DND-41 (cell line): ENCODE measurements at regions not wholly inside any gene's neighbourhood (a gene's known extent, or its start where the extent isn't known, plus 50 kb on each side); places are given as distances from the start of the nearest gene placed in this dataset.

Experiments used
- ATAC-seq: fragments of 200-7000 bp; cut with Tn5 transposase; 3 replicates; pipeline ENCODE4 v1.9.1; 2021; ENCODE audit warnings: low read depth; ENCODE audit not compliant: insufficient read depth
- DNase-seq: peaks from one replicate; pipeline ENCODE4 v3.0.0-alpha.2; 2020
- H2AFZ ChIP-seq: 2 replicates; pipeline ENCODE4 v1.6.0; 2012; ENCODE audit warnings: low read depth, low read length
- H3K27ac ChIP-seq: 2 replicates; pipeline ENCODE4 v1.5.1; 2012; ENCODE audit warnings: low read length, inconsistent platforms
- H3K27me3 ChIP-seq: fragments of 200-600 bp; sonication (generic); 2 replicates; pipeline ENCODE4 v1.6.0; 2012; ENCODE audit warnings: low read length, mild to moderate bottlenecking, inconsistent platforms; ENCODE audit not compliant: insufficient read depth, poor library complexity
- H3K36me3 ChIP-seq: 2 replicates; pipeline ENCODE4 v1.5.1; 2012; ENCODE audit warnings: low read length, inconsistent platforms; ENCODE audit not compliant: insufficient read depth
- H3K4me1 ChIP-seq: 2 replicates; pipeline ENCODE4 v1.5.1; 2012; ENCODE audit warnings: mild to moderate bottlenecking, low read length; ENCODE audit not compliant: insufficient read depth
- H3K4me2 ChIP-seq: 2 replicates; pipeline ENCODE4 v1.6.0; 2012; ENCODE audit warnings: mild to moderate bottlenecking, moderate library complexity, low read length, inconsistent platforms; ENCODE audit not compliant: insufficient read depth
- H3K4me3 ChIP-seq, 2 experiments: fragments of 200-600 bp in 1 of 2; shearing (Covaris generic) in 1 of 2; 2 replicates each; pipeline ENCODE4 v1.5.1; 2012 to 2016; ENCODE audit warnings: inconsistent platforms in 2 of 2, low read length in 2 of 2, mild to moderate bottlenecking in 2 of 2, low read depth in 1 of 2, moderate library complexity in 1 of 2
- H3K79me2 ChIP-seq: 2 replicates; pipeline ENCODE4 v1.6.0; 2012; ENCODE audit warnings: low read length, inconsistent platforms; ENCODE audit not compliant: insufficient read depth
- H3K9ac ChIP-seq: 2 replicates; pipeline ENCODE4 v1.6.0; 2012; ENCODE audit warnings: low read depth, mild to moderate bottlenecking, inconsistent platforms, low read length, moderate library complexity
- H3K9me3 ChIP-seq: 2 replicates; pipeline ENCODE4 v1.5.1; 2012; ENCODE audit warnings: low read length, moderate library complexity, mild to moderate bottlenecking, inconsistent platforms; ENCODE audit not compliant: insufficient read depth, severe bottlenecking
- H4K20me1 ChIP-seq: 2 replicates; pipeline ENCODE4 v1.6.0; 2012; ENCODE audit warnings: low read length; ENCODE audit not compliant: insufficient read depth
- EZH2 ChIP-seq: IDR thresholded peaks from 3 replicates; pipeline ENCODE4 v1.6.1; 2012; ENCODE audit warnings: borderline replicate concordance, low read depth, mild to moderate bottlenecking, moderate library complexity, low read length, inconsistent platforms; ENCODE audit not compliant: severe bottlenecking
- TF ChIP-seq, protein P1 (sequence below): IDR thresholded peaks from 2 replicates; pipeline ENCODE4 v1.5.1; 2012; ENCODE audit warnings: borderline replicate concordance, low read length, moderate library complexity, mild to moderate bottlenecking; ENCODE audit not compliant: poor library complexity, severe bottlenecking; ENCODE audit errors: extremely low read depth

DNA sequence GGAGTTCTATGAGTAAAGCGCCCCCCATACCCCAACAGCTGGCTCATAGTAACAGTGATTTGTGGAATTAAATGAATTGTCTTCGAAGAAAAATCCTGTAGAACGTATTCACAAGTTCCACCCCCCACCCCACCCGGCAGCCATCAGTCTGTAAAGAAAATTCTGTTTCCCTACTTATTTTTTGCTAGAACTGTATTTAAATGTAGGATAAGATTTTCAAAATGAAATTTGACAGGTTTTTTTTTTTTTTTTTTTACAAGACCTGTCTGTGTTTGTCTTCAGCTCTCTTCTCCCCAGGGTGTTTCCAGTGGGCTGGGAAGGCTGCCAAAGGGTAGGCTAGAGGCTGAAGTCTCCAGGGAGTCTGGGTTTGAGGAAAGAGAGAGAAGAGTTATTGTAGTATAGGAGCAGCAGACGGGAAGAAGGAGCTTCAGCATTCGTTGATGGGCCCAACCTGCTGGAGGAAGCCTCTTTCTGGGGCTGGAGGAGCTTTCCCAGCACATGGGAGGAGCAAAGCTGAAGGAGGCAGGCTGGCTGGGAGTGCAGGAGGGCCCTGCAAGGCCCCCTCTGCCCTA is 130.6 kb upstream of the SEMA6D start:
- Histone ChIP-seq H3K36me3 (no peaks in the 10 kb centered on the region), H4K20me1 (no peaks in the 10 kb centered on the region), H3K4me1 (no peaks in the 10 kb centered on the region), H3K4me2 (no peak overlapping the region), H3K79me2 (no peaks in the 10 kb centered on the region), H3K27ac (no peak overlapping the region), H3K9ac (no peak overlapping the region), H3K4me3 (no peak overlapping the region), H2AFZ (no peak overlapping the region), H3K9me3 (no peaks in the 10 kb centered on the region), H3K27me3 (no peaks in the 10 kb centered on the region)
- DNase-seq: no peak
- ATAC-seq: no peak
- TF ChIP-seq EZH2: no peak
- TF ChIP-seq, protein P1, sequence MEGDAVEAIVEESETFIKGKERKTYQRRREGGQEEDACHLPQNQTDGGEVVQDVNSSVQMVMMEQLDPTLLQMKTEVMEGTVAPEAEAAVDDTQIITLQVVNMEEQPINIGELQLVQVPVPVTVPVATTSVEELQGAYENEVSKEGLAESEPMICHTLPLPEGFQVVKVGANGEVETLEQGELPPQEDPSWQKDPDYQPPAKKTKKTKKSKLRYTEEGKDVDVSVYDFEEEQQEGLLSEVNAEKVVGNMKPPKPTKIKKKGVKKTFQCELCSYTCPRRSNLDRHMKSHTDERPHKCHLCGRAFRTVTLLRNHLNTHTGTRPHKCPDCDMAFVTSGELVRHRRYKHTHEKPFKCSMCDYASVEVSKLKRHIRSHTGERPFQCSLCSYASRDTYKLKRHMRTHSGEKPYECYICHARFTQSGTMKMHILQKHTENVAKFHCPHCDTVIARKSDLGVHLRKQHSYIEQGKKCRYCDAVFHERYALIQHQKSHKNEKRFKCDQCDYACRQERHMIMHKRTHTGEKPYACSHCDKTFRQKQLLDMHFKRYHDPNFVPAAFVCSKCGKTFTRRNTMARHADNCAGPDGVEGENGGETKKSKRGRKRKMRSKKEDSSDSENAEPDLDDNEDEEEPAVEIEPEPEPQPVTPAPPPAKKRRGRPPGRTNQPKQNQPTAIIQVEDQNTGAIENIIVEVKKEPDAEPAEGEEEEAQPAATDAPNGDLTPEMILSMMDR: no peak

DNA sequence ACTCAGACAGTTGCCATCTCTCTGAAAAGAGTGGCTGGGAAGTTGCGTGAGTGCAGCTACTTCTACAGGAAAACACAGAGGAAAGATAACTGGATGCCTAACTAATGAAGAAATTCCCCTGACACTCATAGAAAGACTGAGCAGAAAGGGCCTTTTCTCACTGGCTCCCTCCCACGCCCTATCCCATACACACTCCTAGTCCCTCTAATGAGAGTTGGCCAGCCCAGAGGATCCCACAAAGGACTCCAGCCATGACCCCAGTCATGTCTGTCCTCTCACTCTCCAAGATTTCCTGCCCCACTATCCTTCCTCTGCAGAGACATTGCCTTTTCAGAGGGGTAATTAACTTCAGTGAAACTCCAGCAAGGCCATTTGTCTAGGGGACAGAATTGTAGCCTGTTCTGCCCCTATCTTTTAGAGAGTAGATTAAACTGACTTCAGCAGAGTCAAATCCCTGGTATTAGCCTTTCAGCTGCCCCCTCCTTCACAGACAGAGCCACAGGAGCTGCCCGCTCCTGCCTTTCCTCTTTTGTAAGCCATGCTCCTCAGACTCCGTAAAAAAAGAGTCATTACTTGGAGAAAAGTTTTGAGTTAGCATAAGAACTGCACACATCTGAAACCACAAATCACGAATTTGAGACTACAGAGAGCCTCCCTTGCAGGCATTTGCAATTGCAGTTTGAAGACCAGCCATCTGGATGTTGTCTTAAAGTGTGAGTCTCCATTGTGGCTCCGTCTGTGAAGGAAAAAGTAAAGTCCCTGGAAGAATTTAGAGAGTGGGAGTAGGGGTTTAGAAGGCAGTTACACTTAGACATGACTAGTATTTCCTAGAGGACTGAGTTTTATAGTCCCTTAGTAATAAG is 129.1 kb upstream of the SEMA6D start:
- Histone ChIP-seq H3K4me3 (no peak overlapping the region), H2AFZ (no peak overlapping the region), H3K79me2 (no peaks in the 10 kb centered on the region), H4K20me1 (no peaks in the 10 kb centered on the region), H3K27ac (no peak overlapping the region), H3K4me1 (no peaks in the 10 kb centered on the region), H3K36me3 (no peaks in the 10 kb centered on the region), H3K9me3 (no peaks in the 10 kb centered on the region), H3K27me3 (no peaks in the 10 kb centered on the region), H3K4me2 (no peak overlapping the region), H3K9ac (no peak overlapping the region)
- no peak for TF ChIP-seq EZH2
- TF ChIP-seq, protein P1: no peak
- DNase-seq: no peak
- no peak for ATAC-seq

- Histone ChIP-seq H3K79me2 (no peaks in the 10 kb centered on the region), H3K4me1 (no peaks in the 10 kb centered on the region), H3K27me3 (no peaks in the 10 kb centered on the region), H3K9ac (no peak overlapping the region), H4K20me1 (no peaks in the 10 kb centered on the region), H3K36me3 (no peaks in the 10 kb centered on the region), H2AFZ (no peak overlapping the region), H3K27ac (no peak overlapping the region), H3K4me2 (no peak overlapping the region), H3K9me3 (no peaks in the 10 kb centered on the region), H3K4me3 (no peak overlapping the region)
- no peak for DNase-seq
- no peak for TF ChIP-seq EZH2
- TF ChIP-seq, protein P1: no peak
- no peak for ATAC-seq
Observed at GRCh38 chr15:47588958-47589357, 128.3 kb upstream of the SEMA6D start.
